Gastroesophageal sphincter (tissue), 3 donors: ENCODE measurements at regions not wholly inside any gene's neighbourhood (a gene's known extent, or its start where the extent isn't known, plus 50 kb on each side); places are given as distances from the start of the nearest gene placed in this dataset.

Source experiments
- CTCF ChIP-seq, 4 experiments: fragments of 200-600 bp in 2 of 4; fragments of 450-650 bp in 2 of 4; sonication (generic) in 1 of 4; IDR thresholded peaks; one replicate each; pipeline ENCODE4 v1.5.1; 2017 to 2019; ENCODE audit warnings: antibody characterized with exemption in 4 of 4, mild to moderate bottlenecking in 2 of 4, moderate library complexity in 2 of 4
- EP300 ChIP-seq: sonication (generic); formaldehyde crosslinking; IDR thresholded peaks from one replicate; pipeline ENCODE4 v1.6.1; 2017; ENCODE audit warnings: antibody characterized with exemption, mild to moderate bottlenecking
- POLR2A ChIP-seq, 2 donors: fragments of 450-650 bp; IDR thresholded peaks; one replicate each; pipeline ENCODE4 v1.6.1; 2017; ENCODE audit warnings: antibody characterized with exemption in 2 of 2, mild to moderate bottlenecking in 2 of 2, moderate library complexity in 1 of 2
- POLR2AphosphoS5 ChIP-seq: sonication (generic); formaldehyde crosslinking; IDR thresholded peaks from one replicate; pipeline ENCODE4 v1.6.1; 2017; ENCODE audit warnings: antibody characterized with exemption

DNA sequence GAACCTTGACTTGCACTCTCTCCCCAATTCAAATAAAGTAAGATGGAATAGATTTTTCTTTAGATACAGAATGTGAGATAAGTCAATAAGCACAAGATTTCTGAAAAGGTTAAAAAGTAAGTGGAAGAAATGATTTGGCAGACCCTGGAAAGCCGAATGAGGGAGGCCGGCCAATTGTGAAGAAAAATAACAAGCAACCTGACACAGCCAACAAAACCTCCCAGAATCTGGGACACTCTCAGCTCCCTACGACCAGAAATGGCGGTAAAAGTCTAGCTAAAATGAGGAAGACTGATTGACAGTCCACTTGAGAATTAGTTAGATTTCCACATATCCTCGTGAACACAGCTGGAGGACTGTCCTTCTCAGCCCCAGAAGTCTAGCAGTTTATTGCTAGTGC, 85.4 kb downstream of the KLF12 start:
- no peak for TF ChIP-seq CTCF (IDR thresholded peaks at IDR 0.05)
- TF ChIP-seq POLR2A (IDR thresholded peaks at IDR 0.05) = no peak
- no peak for TF ChIP-seq EP300
- TF ChIP-seq POLR2AphosphoS5 = no peak
